ENCODE measurements at regions not wholly inside any gene's neighbourhood (a gene's known extent, or its start where the extent isn't known, plus 50 kb on each side); places are given as distances from the start of the nearest gene placed in this dataset.
"Not testable (repeated sequence)": the region's sequence is repeated elsewhere in the genome, so short reads cannot be mapped to it uniquely, and the experiment has no call there.

DNA sequence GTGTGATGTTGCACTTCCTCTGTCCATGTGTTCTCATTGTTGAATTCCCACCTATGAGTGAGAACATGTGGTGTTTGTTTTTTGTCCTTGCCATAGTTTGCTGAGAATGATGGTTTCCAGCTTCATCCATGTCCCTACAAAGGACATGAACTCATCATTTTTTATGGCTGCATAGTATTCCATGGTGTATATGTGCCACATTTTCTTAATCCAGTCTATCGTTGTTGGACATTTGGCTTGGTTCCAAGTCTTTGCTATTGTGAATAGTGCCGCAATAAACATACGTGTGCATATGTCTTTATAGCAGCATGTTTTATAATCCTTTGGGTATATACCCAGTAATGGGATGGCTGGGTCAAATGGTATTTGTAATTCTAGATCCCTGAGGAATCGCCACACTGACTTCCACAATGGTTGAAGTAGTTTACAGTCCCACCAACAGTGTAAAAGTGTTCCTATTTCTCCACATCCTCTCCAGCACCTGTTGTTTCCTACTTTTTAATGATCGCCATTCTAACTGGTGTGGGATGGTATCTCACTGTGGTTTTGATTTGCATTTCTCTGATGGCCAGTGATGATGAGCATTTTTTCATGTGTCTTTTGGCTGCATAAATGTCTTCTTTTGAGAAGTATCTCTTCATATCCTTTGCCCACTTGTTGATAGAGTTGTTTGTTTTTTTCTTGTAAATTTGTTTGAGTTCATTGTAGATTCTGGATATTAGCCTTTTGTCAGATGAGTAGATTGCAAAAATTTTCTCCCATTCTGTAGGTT, 463.6 kb downstream of the RPS6KC1 start:
- not testable (repeated sequence) for TF ChIP-seq FOXK2 (IDR thresholded peaks at IDR 0.05); L3MBTL2 (conservative IDR thresholded peaks at IDR 0.05); FOXM1 (IDR thresholded peaks at IDR 0.05; ENCODE audit: borderline replicate concordance); FOXA1 (IDR thresholded peaks at IDR 0.05); TARDBP (IDR thresholded peaks at IDR 0.05); ELF4 (IDR thresholded peaks at IDR 0.05); ZNF384 (IDR thresholded peaks at IDR 0.05); SP1 (IDR thresholded peaks at IDR 0.05); SUZ12 (IDR thresholded peaks at IDR 0.05)
